ENCODE measurements at regions not wholly inside any gene's neighbourhood (a gene's known extent, or its start where the extent isn't known, plus 50 kb on each side); places are given as distances from the start of the nearest gene placed in this dataset.
"Not testable (repeated sequence)": the region's sequence is repeated elsewhere in the genome, so short reads cannot be mapped to it uniquely, and the experiment has no call there.

DNA sequence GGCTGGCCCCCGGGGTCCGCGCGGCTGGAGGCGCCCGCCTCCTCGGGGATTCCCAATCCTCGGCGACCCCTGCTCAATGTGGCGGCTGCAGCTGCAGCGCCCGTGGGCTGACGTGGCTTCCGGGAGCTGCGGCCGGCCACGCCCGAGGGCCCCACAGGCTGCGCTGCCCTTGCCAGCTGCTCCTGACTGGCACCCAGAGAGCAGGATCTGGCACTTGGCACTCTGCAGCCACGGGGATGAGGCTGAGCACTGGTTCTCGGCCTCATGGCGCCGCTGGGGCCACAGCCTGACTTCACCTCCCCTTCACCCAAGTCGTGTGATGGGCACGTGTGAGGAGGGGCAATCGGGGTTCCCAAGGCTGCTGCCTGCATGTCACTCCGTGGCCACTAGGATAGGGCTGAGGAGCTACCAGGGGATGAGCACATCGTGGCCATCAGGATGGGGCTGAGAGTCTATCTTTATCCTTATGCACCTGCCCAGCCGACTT is 267.8 kb upstream of the FRG2C start:
- H3K4me1 Mint-ChIP-seq (ENCODE audit: unreplicated experiment) = peaks cover 19% of the 10 kb centered on the region
- no peak overlapping the region for H3K27ac Mint-ChIP-seq (ENCODE audit: unreplicated experiment)
- H3K4me3 Mint-ChIP-seq (ENCODE audit: unreplicated experiment) = no peak overlapping the region
- peaks cover 24% of the 10 kb centered on the region for H3K36me3 Mint-ChIP-seq (ENCODE audit: low read depth, unreplicated experiment)
- TF ChIP-seq, protein P1, sequence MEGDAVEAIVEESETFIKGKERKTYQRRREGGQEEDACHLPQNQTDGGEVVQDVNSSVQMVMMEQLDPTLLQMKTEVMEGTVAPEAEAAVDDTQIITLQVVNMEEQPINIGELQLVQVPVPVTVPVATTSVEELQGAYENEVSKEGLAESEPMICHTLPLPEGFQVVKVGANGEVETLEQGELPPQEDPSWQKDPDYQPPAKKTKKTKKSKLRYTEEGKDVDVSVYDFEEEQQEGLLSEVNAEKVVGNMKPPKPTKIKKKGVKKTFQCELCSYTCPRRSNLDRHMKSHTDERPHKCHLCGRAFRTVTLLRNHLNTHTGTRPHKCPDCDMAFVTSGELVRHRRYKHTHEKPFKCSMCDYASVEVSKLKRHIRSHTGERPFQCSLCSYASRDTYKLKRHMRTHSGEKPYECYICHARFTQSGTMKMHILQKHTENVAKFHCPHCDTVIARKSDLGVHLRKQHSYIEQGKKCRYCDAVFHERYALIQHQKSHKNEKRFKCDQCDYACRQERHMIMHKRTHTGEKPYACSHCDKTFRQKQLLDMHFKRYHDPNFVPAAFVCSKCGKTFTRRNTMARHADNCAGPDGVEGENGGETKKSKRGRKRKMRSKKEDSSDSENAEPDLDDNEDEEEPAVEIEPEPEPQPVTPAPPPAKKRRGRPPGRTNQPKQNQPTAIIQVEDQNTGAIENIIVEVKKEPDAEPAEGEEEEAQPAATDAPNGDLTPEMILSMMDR (IDR thresholded peaks at IDR 0.05; ENCODE audit: unreplicated experiment) = no peak
- DNase-seq (ENCODE audit: low spot score) = no peak
- peaks cover 7% of the 10 kb centered on the region for H3K9me3 Mint-ChIP-seq (ENCODE audit: unreplicated experiment)
- H3K27me3 Mint-ChIP-seq (ENCODE audit: unreplicated experiment) = peaks cover 6% of the 10 kb centered on the region

DNA sequence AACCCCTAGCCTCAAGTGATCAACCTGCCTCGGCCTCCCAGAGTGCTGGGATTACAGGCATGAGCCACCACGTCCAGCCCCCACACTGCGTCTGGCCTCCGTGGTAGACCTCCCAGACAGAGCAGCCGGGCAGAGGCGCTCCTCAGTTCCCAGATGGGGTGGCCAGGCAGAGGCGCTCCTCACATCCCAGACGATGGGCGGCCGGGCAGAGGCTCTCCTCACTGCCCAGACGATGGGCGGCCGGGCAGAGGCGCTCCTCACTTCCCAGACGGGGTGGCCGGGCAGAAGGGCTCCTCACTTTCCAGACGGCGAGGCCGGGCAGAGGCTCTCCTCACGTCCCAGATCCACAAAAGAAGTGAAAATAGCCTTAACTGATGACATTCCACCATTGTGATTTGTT is 266.6 kb upstream of the FRG2C start:
- Mint-ChIP-seq H3K4me3 (ENCODE audit: unreplicated experiment) (peak overlapping the region; percentile 15), H3K4me1 (ENCODE audit: unreplicated experiment) (peaks cover 19% of the 10 kb centered on the region), H3K36me3 (ENCODE audit: low read depth, unreplicated experiment) (peaks cover 24% of the 10 kb centered on the region)
- not testable (repeated sequence) for DNase-seq (ENCODE audit: low spot score); H3K9me3 Mint-ChIP-seq (ENCODE audit: unreplicated experiment); H3K27ac Mint-ChIP-seq (ENCODE audit: unreplicated experiment); H3K27me3 Mint-ChIP-seq (ENCODE audit: unreplicated experiment)

DNA sequence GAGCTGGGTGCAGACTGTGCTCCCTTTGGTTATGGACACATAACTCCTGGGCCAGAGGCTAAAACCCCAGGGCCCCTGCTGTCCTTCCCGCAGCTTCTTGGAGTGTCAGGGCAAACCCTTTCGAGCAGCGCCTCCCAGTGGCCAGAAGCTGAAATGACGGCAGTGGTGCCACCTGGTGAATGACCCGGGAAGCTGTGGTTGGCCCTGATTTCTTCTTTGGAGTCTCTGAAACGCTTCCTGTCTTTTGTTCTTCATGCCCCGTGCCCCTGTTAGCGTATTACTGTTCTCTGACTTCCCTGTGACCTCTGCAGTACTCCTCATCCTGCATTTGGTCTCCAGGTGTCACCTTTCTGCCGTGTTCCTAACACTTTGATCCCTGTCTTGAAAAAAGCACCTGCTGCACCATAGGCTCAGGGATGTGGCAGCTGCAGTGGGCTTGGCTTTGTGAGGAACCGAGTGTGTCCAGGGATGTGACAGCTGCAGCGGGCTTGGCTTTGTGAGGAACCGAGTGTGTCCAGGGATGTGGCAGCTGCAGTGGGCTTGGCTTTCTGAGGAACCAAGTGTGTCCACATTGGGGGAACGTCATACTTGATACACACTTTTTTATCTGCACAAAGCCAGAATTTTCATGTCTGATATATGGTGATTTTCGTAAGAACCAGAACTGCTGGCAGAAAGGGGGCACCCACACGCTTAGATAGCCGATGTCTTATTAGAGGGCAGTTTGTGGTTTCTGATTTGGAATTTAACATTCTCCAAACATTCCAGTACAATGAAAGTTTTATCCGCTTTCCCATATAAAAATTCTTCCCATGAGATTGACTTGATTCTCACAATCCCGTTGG is 241.8 kb upstream of the FRG2C start:
- peak overlapping the region; percentile 75 for H3K27ac Mint-ChIP-seq (ENCODE audit: unreplicated experiment)
- peak overlapping the region; percentile 44 for H3K4me3 Mint-ChIP-seq (ENCODE audit: unreplicated experiment)
- H3K9me3 Mint-ChIP-seq (ENCODE audit: unreplicated experiment); H3K27me3 Mint-ChIP-seq (ENCODE audit: unreplicated experiment); H3K36me3 Mint-ChIP-seq (ENCODE audit: low read depth, unreplicated experiment): not testable (repeated sequence)
- peaks cover 11% of the 10 kb centered on the region for H3K4me1 Mint-ChIP-seq (ENCODE audit: unreplicated experiment)
- TF ChIP-seq, protein P1 (IDR thresholded peaks at IDR 0.05; ENCODE audit: unreplicated experiment) = peak; percentile 91
- peak; percentile 81 for DNase-seq (ENCODE audit: low spot score)

DNA sequence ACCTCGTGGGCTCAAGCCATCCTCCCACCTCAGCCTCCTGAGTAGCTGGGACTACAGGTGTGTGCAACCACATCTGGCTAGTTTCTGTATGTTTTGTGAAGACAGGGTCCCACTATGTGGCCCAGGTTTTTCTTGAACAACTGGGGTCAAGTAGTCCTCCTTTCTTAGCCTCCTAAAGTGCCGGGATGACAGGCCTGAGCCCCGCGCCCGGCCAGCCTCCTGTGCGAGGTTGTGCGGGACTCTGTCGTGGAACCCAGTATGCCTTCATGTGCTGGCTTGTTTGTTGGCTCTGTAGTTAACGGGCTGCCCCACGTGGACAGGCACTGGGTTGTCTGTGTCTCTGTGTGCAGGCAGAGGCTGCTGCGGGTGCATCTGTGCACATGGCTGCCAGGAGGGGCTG is 238.7 kb upstream of the FRG2C start:
- not testable (repeated sequence) for H3K27ac Mint-ChIP-seq (ENCODE audit: unreplicated experiment); H3K9me3 Mint-ChIP-seq (ENCODE audit: unreplicated experiment); DNase-seq (ENCODE audit: low spot score); H3K36me3 Mint-ChIP-seq (ENCODE audit: low read depth, unreplicated experiment); H3K4me3 Mint-ChIP-seq (ENCODE audit: unreplicated experiment)
- Mint-ChIP-seq H3K27me3 (ENCODE audit: unreplicated experiment) (peaks cover 12% of the 10 kb centered on the region), H3K4me1 (ENCODE audit: unreplicated experiment) (peaks cover 17% of the 10 kb centered on the region)

DNA sequence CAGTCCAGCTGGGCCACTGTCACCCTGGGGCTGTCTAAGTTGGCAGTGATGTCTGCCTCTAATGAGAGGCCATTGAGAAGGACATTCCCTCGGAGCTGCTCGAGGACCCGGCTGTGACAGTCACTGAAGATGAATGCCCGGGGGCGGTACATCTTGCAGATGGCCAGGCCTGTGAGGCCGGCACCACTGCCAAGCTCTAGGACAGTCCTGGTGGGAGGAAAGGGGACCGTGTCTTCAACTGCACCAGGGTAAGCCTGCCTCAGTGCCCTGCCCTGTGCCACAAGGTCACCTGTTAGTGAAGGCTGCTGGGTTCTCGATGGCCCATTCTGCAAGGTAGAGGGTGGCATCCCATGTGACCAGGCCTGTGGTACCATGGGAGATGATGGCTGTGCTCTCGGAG is 236.6 kb upstream of the FRG2C start:
- not testable (repeated sequence) for H3K27ac Mint-ChIP-seq (ENCODE audit: unreplicated experiment); DNase-seq (ENCODE audit: low spot score); H3K9me3 Mint-ChIP-seq (ENCODE audit: unreplicated experiment); H3K4me3 Mint-ChIP-seq (ENCODE audit: unreplicated experiment)
- Mint-ChIP-seq H3K27me3 (ENCODE audit: unreplicated experiment) (peaks cover 10% of the 10 kb centered on the region), H3K4me1 (ENCODE audit: unreplicated experiment) (peaks cover 12% of the 10 kb centered on the region), H3K36me3 (ENCODE audit: low read depth, unreplicated experiment) (peaks cover 12% of the 10 kb centered on the region)

DNA sequence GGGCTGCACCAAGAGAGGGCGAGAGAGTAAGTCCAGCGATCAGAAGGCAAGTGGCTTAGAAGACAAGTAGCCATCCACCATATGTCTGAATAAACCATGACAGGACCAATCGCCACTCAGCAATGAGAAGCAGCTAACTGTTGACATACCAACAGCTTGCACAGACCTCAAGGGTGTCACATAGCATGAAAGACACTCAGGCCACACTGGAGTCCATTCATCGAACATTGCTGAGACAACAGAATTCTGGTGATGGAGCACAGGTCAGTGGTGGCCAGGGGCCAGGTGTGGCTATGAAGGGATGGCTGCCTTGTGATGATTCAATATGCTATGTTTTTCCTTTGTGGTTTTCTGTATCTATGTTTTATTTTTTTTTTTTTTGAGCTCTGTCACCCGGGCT is 236.2 kb upstream of the FRG2C start:
- H3K4me1 Mint-ChIP-seq (ENCODE audit: unreplicated experiment); DNase-seq (ENCODE audit: low spot score); H3K9me3 Mint-ChIP-seq (ENCODE audit: unreplicated experiment); H3K4me3 Mint-ChIP-seq (ENCODE audit: unreplicated experiment); H3K27ac Mint-ChIP-seq (ENCODE audit: unreplicated experiment): not testable (repeated sequence)
- Mint-ChIP-seq H3K27me3 (ENCODE audit: unreplicated experiment) (peaks cover 10% of the 10 kb centered on the region), H3K36me3 (ENCODE audit: low read depth, unreplicated experiment) (peaks cover 12% of the 10 kb centered on the region)

DNA sequence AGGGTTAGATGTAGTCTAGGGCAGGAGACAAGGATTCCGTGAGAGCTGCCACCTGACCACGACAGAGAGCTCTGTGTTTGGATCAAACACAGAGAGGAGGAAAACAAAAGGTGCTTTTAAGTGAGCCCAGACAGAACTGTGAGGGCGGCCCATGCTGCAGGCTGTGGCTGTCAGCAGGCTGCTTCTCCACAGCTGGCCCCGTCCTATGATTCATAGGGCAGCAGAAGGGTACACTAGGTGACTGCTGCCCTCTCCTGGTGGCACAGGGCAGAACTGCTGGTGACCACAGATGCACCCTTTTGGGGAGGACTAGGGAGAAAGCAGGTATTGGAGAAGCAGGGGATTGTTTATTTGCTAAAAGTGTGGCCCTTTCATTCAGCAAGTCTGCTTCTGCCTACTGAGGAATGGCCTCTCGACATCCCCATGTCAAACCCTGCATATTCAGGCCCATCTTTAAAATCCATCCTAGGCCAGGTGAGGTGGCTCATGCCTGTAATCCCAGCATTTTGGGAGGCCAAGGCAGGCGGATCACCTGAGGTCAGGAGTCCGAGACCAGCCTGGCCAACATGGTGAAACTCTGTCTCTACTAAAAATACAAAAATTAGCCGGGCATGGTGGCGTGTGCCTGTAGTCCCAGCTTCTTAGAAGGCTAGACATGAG is 234.4 kb upstream of the FRG2C start:
- peaks cover 13% of the 10 kb centered on the region for H3K27me3 Mint-ChIP-seq (ENCODE audit: unreplicated experiment)
- H3K4me3 Mint-ChIP-seq (ENCODE audit: unreplicated experiment); H3K9me3 Mint-ChIP-seq (ENCODE audit: unreplicated experiment): not testable (repeated sequence)
- peaks cover 10% of the 10 kb centered on the region for H3K4me1 Mint-ChIP-seq (ENCODE audit: unreplicated experiment)
- TF ChIP-seq, protein P1 (IDR thresholded peaks at IDR 0.05; ENCODE audit: unreplicated experiment) = peak; percentile 70
- DNase-seq (ENCODE audit: low spot score) = peak; percentile 82
- peaks cover 12% of the 10 kb centered on the region for H3K36me3 Mint-ChIP-seq (ENCODE audit: low read depth, unreplicated experiment)
- peak overlapping the region; percentile 67 for H3K27ac Mint-ChIP-seq (ENCODE audit: unreplicated experiment)

DNA sequence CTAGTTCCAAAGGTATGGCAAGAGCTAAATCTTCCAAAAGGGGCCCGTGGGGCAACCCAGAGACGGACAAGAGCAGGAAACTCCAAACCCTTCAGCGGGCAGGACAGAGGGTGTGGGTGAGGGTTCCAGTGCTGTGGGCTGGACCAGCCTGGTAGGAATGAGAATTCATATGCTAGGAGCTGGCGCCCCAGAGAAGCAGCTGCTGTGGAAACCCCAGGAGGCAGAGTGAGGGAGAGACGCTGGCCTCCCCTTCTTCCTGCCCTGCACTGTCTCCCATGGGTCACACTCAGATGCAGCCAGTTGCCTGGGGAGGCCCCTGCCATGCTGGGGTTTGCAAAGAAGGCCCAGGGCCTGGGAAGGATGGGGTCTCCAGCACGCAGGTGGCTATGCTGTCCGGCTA is 233.7 kb upstream of the FRG2C start:
- not testable (repeated sequence) for DNase-seq (ENCODE audit: low spot score); H3K4me3 Mint-ChIP-seq (ENCODE audit: unreplicated experiment); H3K27ac Mint-ChIP-seq (ENCODE audit: unreplicated experiment); H3K9me3 Mint-ChIP-seq (ENCODE audit: unreplicated experiment)
- peaks cover 12% of the 10 kb centered on the region for H3K36me3 Mint-ChIP-seq (ENCODE audit: low read depth, unreplicated experiment)
- peaks cover 16% of the 10 kb centered on the region for H3K27me3 Mint-ChIP-seq (ENCODE audit: unreplicated experiment)
- peaks cover 10% of the 10 kb centered on the region for H3K4me1 Mint-ChIP-seq (ENCODE audit: unreplicated experiment)

DNA sequence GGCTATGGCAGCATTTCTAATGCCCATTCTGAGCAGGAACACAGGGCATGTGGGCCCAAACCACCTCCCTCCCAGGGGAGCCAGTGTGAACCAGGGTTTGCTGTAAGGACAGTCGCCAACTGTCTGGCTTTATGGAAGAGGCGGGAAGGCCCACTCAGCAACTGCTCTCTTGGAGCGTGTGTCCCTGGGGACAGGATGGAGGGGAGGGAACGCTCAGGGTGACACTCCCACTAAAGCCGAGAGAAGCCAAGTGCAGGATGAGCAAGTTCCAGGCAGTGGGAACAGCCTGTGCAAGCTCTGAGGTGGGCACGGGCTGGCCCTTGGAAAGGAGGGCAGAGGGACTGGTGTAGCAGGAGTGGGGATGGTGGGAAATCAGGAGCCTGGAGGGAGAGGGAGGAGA is 233.0 kb upstream of the FRG2C start:
- H3K9me3 Mint-ChIP-seq (ENCODE audit: unreplicated experiment); DNase-seq (ENCODE audit: low spot score): not testable (repeated sequence)

More for the DNA sequence above, 233.0 kb upstream of the FRG2C start:
- not testable (repeated sequence) for H3K4me3 Mint-ChIP-seq (ENCODE audit: unreplicated experiment)
- Mint-ChIP-seq H3K27me3 (ENCODE audit: unreplicated experiment) (peaks cover 16% of the 10 kb centered on the region), H3K36me3 (ENCODE audit: low read depth, unreplicated experiment) (peaks cover 12% of the 10 kb centered on the region), H3K27ac (ENCODE audit: unreplicated experiment) (peak overlapping the region; percentile 36), H3K4me1 (ENCODE audit: unreplicated experiment) (peaks cover 12% of the 10 kb centered on the region)

Measured in endothelial cell (in vitro differentiated cells).